ENCODE measurements at regions not wholly inside any gene's neighbourhood (a gene's known extent, or its start where the extent isn't known, plus 50 kb on each side); places are given as distances from the start of the nearest gene placed in this dataset.

GRCh38 chr16:49068224-49068623 is 213.4 kb downstream of the CBLN1 start:
- DNase-seq: no peak

- no peak for DNase-seq
Measured at GRCh38 chr16:49067776-49068175, 213.9 kb downstream of the CBLN1 start.

- DNase-seq: no peak
Measured at GRCh38 chr16:49061137-49061714, 220.4 kb downstream of the CBLN1 start.

GRCh38 chr16:49060728-49061127 is 220.9 kb downstream of the CBLN1 start:
- no peak for DNase-seq

- no peak for DNase-seq
Measured at GRCh38 chr16:49058382-49058781, 223.3 kb downstream of the CBLN1 start.

GRCh38 chr16:49057936-49058335 is 223.7 kb downstream of the CBLN1 start:
- no peak for DNase-seq

GRCh38 chr16:49057391-49057790 is 224.2 kb downstream of the CBLN1 start:
- DNase-seq: no peak

- no peak for DNase-seq
Measured at GRCh38 chr16:49056546-49056945, 225.1 kb downstream of the CBLN1 start.

GRCh38 chr16:49055824-49056545 is 225.7 kb downstream of the CBLN1 start:
- no peak for DNase-seq

GRCh38 chr16:49055291-49055690 is 226.3 kb downstream of the CBLN1 start:
- DNase-seq: no peak

GRCh38 chr16:49054606-49055005 is 227.0 kb downstream of the CBLN1 start:
- no peak for DNase-seq

- no peak for DNase-seq
Measured at GRCh38 chr16:49052846-49053245, 228.8 kb downstream of the CBLN1 start.

GRCh38 chr16:49051576-49051975 is 230.1 kb downstream of the CBLN1 start:
- DNase-seq: no peak

- DNase-seq: no peak
Measured at GRCh38 chr16:49050607-49051006, 231.0 kb downstream of the CBLN1 start.

- no peak for DNase-seq
Measured at GRCh38 chr16:49049644-49050043, 232.0 kb downstream of the CBLN1 start.

- no peak for DNase-seq
Measured at GRCh38 chr16:49049191-49049590, 232.4 kb downstream of the CBLN1 start.

GRCh38 chr16:49048557-49048956 is 233.1 kb downstream of the CBLN1 start:
- no peak for DNase-seq

- DNase-seq: no peak
Measured at GRCh38 chr16:49036126-49036525, 245.5 kb downstream of the CBLN1 start.

GRCh38 chr16:49027420-49027819 is 254.2 kb downstream of the CBLN1 start:
- DNase-seq: no peak

- DNase-seq: no peak
Measured at GRCh38 chr16:49026566-49027181, 255.0 kb downstream of the CBLN1 start.

GRCh38 chr16:49024896-49025295 is 256.7 kb downstream of the CBLN1 start:
- DNase-seq: no peak

- no peak for DNase-seq
Measured at GRCh38 chr16:49024016-49024415, 257.6 kb downstream of the CBLN1 start.

GRCh38 chr16:49023050-49023449 is 258.6 kb downstream of the CBLN1 start:
- DNase-seq: no peak

- no peak for DNase-seq
Measured at GRCh38 chr16:49022351-49022963, 259.2 kb downstream of the CBLN1 start.

All from CD4-positive, alpha-beta T cell treated with Interferon alpha-2 for 1 hour (primary cell).